ENCODE measurements at regions not wholly inside any gene's neighbourhood (a gene's known extent, or its start where the extent isn't known, plus 50 kb on each side); places are given as distances from the start of the nearest gene placed in this dataset.

DNA sequence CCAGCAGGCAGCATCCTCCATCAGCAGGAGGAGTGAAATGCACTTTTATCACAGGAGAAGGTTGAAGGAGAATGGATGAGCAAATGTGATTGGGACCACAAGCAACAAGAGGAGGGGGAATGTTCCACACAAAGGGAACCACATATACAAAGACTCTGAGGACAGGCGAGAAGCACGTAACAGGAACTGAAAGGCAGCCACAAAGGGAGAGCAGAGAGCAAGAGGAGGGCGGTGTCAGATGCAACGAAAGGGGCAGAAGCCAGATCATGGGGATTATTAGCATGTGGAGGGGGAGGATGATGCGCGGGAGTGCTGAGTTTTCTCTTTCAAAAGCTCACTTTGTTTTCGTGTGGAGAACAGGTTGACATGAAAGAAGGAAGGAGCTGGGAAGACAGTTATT is 241.1 kb downstream of the SPTSSA start:
- TF ChIP-seq, protein P1, sequence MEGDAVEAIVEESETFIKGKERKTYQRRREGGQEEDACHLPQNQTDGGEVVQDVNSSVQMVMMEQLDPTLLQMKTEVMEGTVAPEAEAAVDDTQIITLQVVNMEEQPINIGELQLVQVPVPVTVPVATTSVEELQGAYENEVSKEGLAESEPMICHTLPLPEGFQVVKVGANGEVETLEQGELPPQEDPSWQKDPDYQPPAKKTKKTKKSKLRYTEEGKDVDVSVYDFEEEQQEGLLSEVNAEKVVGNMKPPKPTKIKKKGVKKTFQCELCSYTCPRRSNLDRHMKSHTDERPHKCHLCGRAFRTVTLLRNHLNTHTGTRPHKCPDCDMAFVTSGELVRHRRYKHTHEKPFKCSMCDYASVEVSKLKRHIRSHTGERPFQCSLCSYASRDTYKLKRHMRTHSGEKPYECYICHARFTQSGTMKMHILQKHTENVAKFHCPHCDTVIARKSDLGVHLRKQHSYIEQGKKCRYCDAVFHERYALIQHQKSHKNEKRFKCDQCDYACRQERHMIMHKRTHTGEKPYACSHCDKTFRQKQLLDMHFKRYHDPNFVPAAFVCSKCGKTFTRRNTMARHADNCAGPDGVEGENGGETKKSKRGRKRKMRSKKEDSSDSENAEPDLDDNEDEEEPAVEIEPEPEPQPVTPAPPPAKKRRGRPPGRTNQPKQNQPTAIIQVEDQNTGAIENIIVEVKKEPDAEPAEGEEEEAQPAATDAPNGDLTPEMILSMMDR (IDR thresholded peaks at IDR 0.05) = no peak
- TF ChIP-seq EZH2 (IDR thresholded peaks at IDR 0.05) = no peak
- TF ChIP-seq EZH2phosphoT487 (IDR thresholded peaks at IDR 0.05) = no peak
